Endothelial cell of umbilical vein (primary cell): ENCODE measurements at regions not wholly inside any gene's neighbourhood (a gene's known extent, or its start where the extent isn't known, plus 50 kb on each side); places are given as distances from the start of the nearest gene placed in this dataset.

Experiments used
- EZH2 ChIP-seq: IDR thresholded peaks from 2 replicates; pipeline ENCODE4 v1.6.1; 2012; ENCODE audit warnings: borderline replicate concordance, low read depth, mild to moderate bottlenecking, moderate library complexity, low read length, inconsistent platforms; ENCODE audit not compliant: severe bottlenecking
- FOS ChIP-seq: IDR thresholded peaks from 2 replicates; pipeline ENCODE4 v1.6.1; 2011; ENCODE audit warnings: mild to moderate bottlenecking, low read length, moderate library complexity, borderline replicate concordance; ENCODE audit not compliant: insufficient read depth
- GATA2 ChIP-seq: IDR thresholded peaks from 2 replicates; pipeline ENCODE4 v1.7.0; 2011; ENCODE audit warnings: low read depth, mild to moderate bottlenecking, moderate library complexity, mixed read lengths, low read length; ENCODE audit not compliant: insufficient read length, insufficient read depth
- JUN ChIP-seq: IDR thresholded peaks from 2 replicates; pipeline ENCODE4 v1.6.1; 2011; ENCODE audit warnings: borderline replicate concordance, low read depth; ENCODE audit not compliant: insufficient read length, insufficient read depth
- MAX ChIP-seq: IDR thresholded peaks from 2 replicates; pipeline ENCODE4 v1.6.1; 2011; ENCODE audit not compliant: insufficient read depth, insufficient read length
- MYC ChIP-seq: IDR thresholded peaks from one replicate; pipeline ENCODE4 v1.6.1; 2011; ENCODE audit warnings: mild to moderate bottlenecking, low read depth, low read length
- POLR2A ChIP-seq: IDR thresholded peaks from 2 replicates; pipeline ENCODE4 v1.6.1; 2012; ENCODE audit warnings: low read depth, mild to moderate bottlenecking, control low read depth, low read length
- POLR2AphosphoS5 ChIP-seq: IDR thresholded peaks from 2 replicates; pipeline ENCODE4 v1.6.1; 2012; ENCODE audit warnings: low read depth, mild to moderate bottlenecking, control low read depth, low read length, moderate library complexity; ENCODE audit not compliant: insufficient read depth
- TF ChIP-seq, protein P1 (sequence below), 2 donors: IDR thresholded peaks; 1 replicate in 1 of 2; 2 replicates in 1 of 2; pipeline ENCODE4 v1.5.1; 2011; ENCODE audit warnings: low read length in 2 of 2, mild to moderate bottlenecking in 2 of 2, moderate library complexity in 2 of 2, control low read depth in 1 of 2, inconsistent platforms in 1 of 2, low read depth in 1 of 2; ENCODE audit not compliant: insufficient read depth in 1 of 2; ENCODE audit errors: extremely low read depth in 1 of 2

DNA sequence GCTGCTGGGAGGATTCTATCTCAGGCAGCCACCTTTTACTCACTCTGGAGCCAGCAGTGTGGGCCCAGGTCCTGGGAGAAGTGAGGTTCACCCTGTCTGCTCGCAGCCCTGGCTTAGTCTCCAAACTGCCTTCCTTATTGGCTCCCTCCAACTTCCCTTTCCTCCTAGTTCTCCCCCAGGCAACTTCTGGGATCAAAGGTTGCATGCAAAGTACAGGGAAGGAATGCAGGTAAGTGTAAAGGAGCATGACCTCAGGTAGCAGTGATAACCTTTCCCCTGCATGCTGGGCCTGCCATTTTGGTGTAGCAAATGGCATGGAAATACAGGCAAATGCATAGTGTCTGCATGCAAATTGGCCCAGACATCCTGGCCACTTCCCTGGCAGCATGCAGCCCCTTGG, 53.8 kb upstream of the ARAP3 start:
- TF ChIP-seq, protein P1, sequence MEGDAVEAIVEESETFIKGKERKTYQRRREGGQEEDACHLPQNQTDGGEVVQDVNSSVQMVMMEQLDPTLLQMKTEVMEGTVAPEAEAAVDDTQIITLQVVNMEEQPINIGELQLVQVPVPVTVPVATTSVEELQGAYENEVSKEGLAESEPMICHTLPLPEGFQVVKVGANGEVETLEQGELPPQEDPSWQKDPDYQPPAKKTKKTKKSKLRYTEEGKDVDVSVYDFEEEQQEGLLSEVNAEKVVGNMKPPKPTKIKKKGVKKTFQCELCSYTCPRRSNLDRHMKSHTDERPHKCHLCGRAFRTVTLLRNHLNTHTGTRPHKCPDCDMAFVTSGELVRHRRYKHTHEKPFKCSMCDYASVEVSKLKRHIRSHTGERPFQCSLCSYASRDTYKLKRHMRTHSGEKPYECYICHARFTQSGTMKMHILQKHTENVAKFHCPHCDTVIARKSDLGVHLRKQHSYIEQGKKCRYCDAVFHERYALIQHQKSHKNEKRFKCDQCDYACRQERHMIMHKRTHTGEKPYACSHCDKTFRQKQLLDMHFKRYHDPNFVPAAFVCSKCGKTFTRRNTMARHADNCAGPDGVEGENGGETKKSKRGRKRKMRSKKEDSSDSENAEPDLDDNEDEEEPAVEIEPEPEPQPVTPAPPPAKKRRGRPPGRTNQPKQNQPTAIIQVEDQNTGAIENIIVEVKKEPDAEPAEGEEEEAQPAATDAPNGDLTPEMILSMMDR (IDR thresholded peaks at IDR 0.05; ENCODE audit: extremely low read depth in 1 of 2, insufficient read depth in 1 of 2, low read depth in 1 of 2, low read length in 2 of 2), result no peak
- TF ChIP-seq POLR2A (no peak), POLR2AphosphoS5 (no peak), GATA2 (no peak), EZH2 (no peak), MYC (no peak), MAX (no peak), JUN (no peak), FOS (no peak)
